PC-9 (cell line): ENCODE measurements at regions not wholly inside any gene's neighbourhood (a gene's known extent, or its start where the extent isn't known, plus 50 kb on each side); places are given as distances from the start of the nearest gene placed in this dataset.
"Not testable (repeated sequence)": the region's sequence is repeated elsewhere in the genome, so short reads cannot be mapped to it uniquely, and the experiment has no call there.

Experiments
- BruUV-seq: library from RNA; stranded (reverse); fragments of 400-500 nt; replicated peaks from 2 replicates; lab custom pipeline; 2021; lab: Mats Ljungman, UMichigan
- CTCF ChIA-PET: fragments of 300-600 bp; sonication (Branson Sonifier 250); formaldehyde crosslinking; loops from one replicate; lab custom pipeline; 2022; ENCODE audit warnings: antibody characterized with exemption; lab: Charles Lee
- POLR2A ChIA-PET: fragments of 300-600 bp; sonication (Branson Sonifier 250); formaldehyde crosslinking; loops from one replicate; lab custom pipeline; 2022; ENCODE audit warnings: antibody characterized with exemption; ENCODE audit not compliant: unreplicated experiment; lab: Charles Lee
- DNase-seq, 2 experiments: peaks; one replicate each; pipeline versions ENCODE4 v3.0.0 to v3.0.0-alpha.2; 2015 to 2022; ENCODE audit warnings: mixed read lengths in 1 of 2
- H2AFZ ChIP-seq: fragments of 200-600 bp; sonication (generic); 2 replicates; pipeline ENCODE4 v1.8.1; 2017; ENCODE audit warnings: antibody characterized with exemption
- H3F3A ChIP-seq: fragments of 200-600 bp; sonication (generic); 2 replicates; pipeline ENCODE4 v1.8.1; 2017; ENCODE audit warnings: antibody characterized with exemption, mild to moderate bottlenecking, low read depth; ENCODE audit not compliant: insufficient read depth
- H3K27ac ChIP-seq: fragments of 200-600 bp; sonication (generic); 2 replicates; pipeline ENCODE4 v1.6.1; 2016; ENCODE audit warnings: mixed run types
- H3K27me3 ChIP-seq: fragments of 200-600 bp; sonication (generic); 2 replicates; pipeline ENCODE4 v1.6.1; 2016; ENCODE audit warnings: low read depth, mixed run types; ENCODE audit not compliant: insufficient read depth
- H3K36me3 ChIP-seq: fragments of 200-600 bp; sonication (generic); 2 replicates; pipeline ENCODE4 v1.6.1; 2016; ENCODE audit warnings: low read depth, mixed run types
- H3K4me1 ChIP-seq: fragments of 200-600 bp; sonication (generic); replicated peaks from 2 replicates; pipeline ENCODE4 v1.6.1; 2016; ENCODE audit warnings: mixed run types; ENCODE audit not compliant: insufficient read depth
- H3K4me2 ChIP-seq: fragments of 200-600 bp; sonication (generic); 2 replicates; pipeline ENCODE4 v1.6.1; 2017; ENCODE audit warnings: mixed run types
- H3K4me3 ChIP-seq: fragments of 200-600 bp; sonication (generic); 2 replicates; pipeline ENCODE4 v1.6.1; 2016; ENCODE audit warnings: mixed run types
- H3K79me2 ChIP-seq: fragments of 200-600 bp; sonication (generic); 2 replicates; pipeline ENCODE4 v1.6.1; 2017; ENCODE audit warnings: low read depth, mixed run types
- H3K9me2 ChIP-seq: fragments of 200-600 bp; sonication (generic); 2 replicates; pipeline ENCODE4 v1.8.1; 2017; ENCODE audit warnings: mild to moderate bottlenecking; ENCODE audit not compliant: insufficient read depth
- H3K9me3 ChIP-seq: fragments of 200-600 bp; sonication (generic); 2 replicates; pipeline ENCODE4 v1.8.1; 2016; ENCODE audit warnings: low read depth; ENCODE audit not compliant: insufficient read depth
- H4K20me1 ChIP-seq: fragments of 200-600 bp; sonication (generic); 2 replicates; pipeline ENCODE4 v1.8.1; 2017; ENCODE audit not compliant: insufficient read depth
- CTCF ChIP-seq: fragments of 200-600 bp; sonication (generic); conservative IDR thresholded peaks from 2 replicates; pipeline ENCODE4 v1.6.1; 2017; ENCODE audit warnings: mixed run types, antibody characterized with exemption, mild to moderate bottlenecking, moderate library complexity
- EZH2 ChIP-seq: fragments of 200-600 bp; sonication (generic); IDR thresholded peaks from 2 replicates; pipeline ENCODE4 v1.8.0; 2017; ENCODE audit warnings: antibody characterized with exemption, low read depth
- intact Hi-C: fragments of 100-400 bp; cut with micrococcal nuclease; formaldehyde crosslinking; loops from one replicate; pipeline ENCODE4 v1.10.0; 2022; ENCODE audit not compliant: unreplicated experiment

- Histone ChIP-seq H3K4me3 (no peak overlapping the region), H3F3A (no peaks in the 10 kb centered on the region), H4K20me1 (no peaks in the 10 kb centered on the region), H3K9me2 (no peaks in the 10 kb centered on the region), H3K27ac (no peak overlapping the region), H2AFZ (no peak overlapping the region), H3K4me1 (no peaks in the 10 kb centered on the region), H3K4me2 (no peak overlapping the region), H3K79me2 (no peaks in the 10 kb centered on the region), H3K36me3 (no peaks in the 10 kb centered on the region), H3K9me3 (no peaks in the 10 kb centered on the region), H3K27me3 (no peaks in the 10 kb centered on the region)
- TF ChIP-seq CTCF, result no peak
- no peak for TF ChIP-seq EZH2
- DNase-seq, result no peak
- ChIA-PET POLR2A (no interaction called here), CTCF (no interaction called here)
- no TSS peak for BruUV-seq
- intact Hi-C loops, result no loop called here
Observed at GRCh38 chr19:30955112-30956104, 393.8 kb downstream of the TSHZ3 start.

- BruUV-seq, DNase-seq, POLR2A ChIA-PET, H3K4me3 ChIP-seq, H3F3A ChIP-seq, CTCF ChIA-PET, H4K20me1 ChIP-seq, H3K27me3 ChIP-seq, H3K9me2 ChIP-seq, H3K4me2 ChIP-seq, intact Hi-C loops, H3K27ac ChIP-seq, H3K36me3 ChIP-seq, H2AFZ ChIP-seq, H3K4me1 ChIP-seq, H3K9me3 ChIP-seq, H3K79me2 ChIP-seq: not testable (repeated sequence)
Observed at GRCh38 chr19:30944276-30944932, 404.8 kb downstream of the TSHZ3 start.

- H4K20me1 ChIP-seq, result no peaks in the 10 kb centered on the region
- no TSS peak for BruUV-seq
- H2AFZ ChIP-seq, result no peak overlapping the region
- H3K27ac ChIP-seq, result no peak overlapping the region
- H3F3A ChIP-seq, result no peaks in the 10 kb centered on the region
- no peaks in the 10 kb centered on the region for H3K79me2 ChIP-seq
- H3K9me3 ChIP-seq, result no peaks in the 10 kb centered on the region
- TF ChIP-seq CTCF (no peak), EZH2 (no peak)
- no peak overlapping the region for H3K4me2 ChIP-seq
- peaks cover 5% of the 10 kb centered on the region; the same call in 1 of the 2 replicates for H3K27me3 ChIP-seq
- H3K4me3 ChIP-seq, result no peak overlapping the region
- H3K9me2 ChIP-seq, result no peaks in the 10 kb centered on the region
- no peaks in the 10 kb centered on the region for H3K4me1 ChIP-seq
- CTCF ChIA-PET, result no interaction called here
- DNase-seq, result no peak
- intact Hi-C loops, result no loop called here
- POLR2A ChIA-PET, result no interaction called here
- H3K36me3 ChIP-seq, result no peaks in the 10 kb centered on the region
Observed at GRCh38 chr19:30943101-30943843, 406.0 kb downstream of the TSHZ3 start.
